ENCODE measurements at regions not wholly inside any gene's neighbourhood (a gene's known extent, or its start where the extent isn't known, plus 50 kb on each side); places are given as distances from the start of the nearest gene placed in this dataset.
A peak's percentile ranks its signal among the peaks of the same experiment; 100 is the strongest.

DNA sequence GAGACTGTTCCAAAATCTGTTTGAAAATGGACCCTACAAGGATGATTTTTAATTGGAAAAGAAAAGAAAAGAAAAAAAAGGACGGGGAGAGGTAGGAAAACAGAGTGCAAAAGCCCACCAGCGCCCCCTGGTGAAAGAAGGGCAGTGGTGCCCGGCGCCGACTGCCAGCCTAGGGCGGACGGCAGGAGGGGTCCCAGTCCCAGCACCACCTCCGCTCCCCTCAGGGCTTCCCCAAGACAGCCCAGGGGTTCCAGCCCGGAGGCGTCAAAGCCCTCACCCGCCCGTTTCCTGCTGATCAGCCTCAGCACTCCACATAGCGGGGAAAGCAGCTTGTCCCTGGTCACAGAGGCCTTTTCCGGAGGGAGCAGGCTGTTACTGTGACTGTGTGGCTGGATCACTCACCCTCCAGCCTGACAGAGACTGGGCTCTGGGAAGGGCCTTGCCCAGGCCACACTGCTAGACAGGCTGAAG lies 213.9 kb downstream of the TFCP2L1 start:
- H3K27ac ChIP-seq = no peak overlapping the region
- H3K27me3 ChIP-seq (ENCODE audit: insufficient read depth, low read depth, severe bottlenecking) = no peaks in the 10 kb centered on the region
- DNase-seq = peak; percentile 72
- H3K4me3 ChIP-seq (ENCODE audit: low read depth, low read length) = no peak overlapping the region
- TF ChIP-seq, protein P1, sequence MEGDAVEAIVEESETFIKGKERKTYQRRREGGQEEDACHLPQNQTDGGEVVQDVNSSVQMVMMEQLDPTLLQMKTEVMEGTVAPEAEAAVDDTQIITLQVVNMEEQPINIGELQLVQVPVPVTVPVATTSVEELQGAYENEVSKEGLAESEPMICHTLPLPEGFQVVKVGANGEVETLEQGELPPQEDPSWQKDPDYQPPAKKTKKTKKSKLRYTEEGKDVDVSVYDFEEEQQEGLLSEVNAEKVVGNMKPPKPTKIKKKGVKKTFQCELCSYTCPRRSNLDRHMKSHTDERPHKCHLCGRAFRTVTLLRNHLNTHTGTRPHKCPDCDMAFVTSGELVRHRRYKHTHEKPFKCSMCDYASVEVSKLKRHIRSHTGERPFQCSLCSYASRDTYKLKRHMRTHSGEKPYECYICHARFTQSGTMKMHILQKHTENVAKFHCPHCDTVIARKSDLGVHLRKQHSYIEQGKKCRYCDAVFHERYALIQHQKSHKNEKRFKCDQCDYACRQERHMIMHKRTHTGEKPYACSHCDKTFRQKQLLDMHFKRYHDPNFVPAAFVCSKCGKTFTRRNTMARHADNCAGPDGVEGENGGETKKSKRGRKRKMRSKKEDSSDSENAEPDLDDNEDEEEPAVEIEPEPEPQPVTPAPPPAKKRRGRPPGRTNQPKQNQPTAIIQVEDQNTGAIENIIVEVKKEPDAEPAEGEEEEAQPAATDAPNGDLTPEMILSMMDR (IDR thresholded peaks at IDR 0.05; ENCODE audit: low read depth, low read length) = peak; percentile 89
- no peaks in the 10 kb centered on the region for H3K9me3 ChIP-seq (ENCODE audit: severe bottlenecking)
- H3K36me3 ChIP-seq = no peaks in the 10 kb centered on the region

DNA sequence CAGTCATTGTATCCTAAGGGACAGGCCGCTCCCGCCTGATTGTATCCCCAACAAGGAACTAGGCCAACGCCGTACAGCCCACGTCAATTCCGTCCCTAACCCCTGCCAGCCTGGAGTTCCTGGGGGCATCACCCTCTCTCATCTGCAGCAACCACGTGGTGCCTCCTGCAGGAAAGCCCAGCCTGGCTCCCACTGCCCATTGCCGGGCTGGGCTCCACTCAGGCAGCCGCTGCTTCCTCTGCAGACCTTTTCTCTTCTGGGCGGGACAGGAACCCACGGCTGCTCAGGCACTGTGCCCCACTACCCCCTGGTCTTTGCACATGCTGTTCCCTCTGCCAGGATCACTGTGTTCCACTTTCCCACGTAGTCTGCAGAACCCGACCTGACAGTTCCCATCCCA lies 212.2 kb downstream of the TFCP2L1 start:
- Histone ChIP-seq H3K36me3 (no peaks in the 10 kb centered on the region), H3K4me3 (ENCODE audit: low read depth, low read length) (no peak overlapping the region), H3K27me3 (ENCODE audit: insufficient read depth, low read depth, severe bottlenecking) (no peaks in the 10 kb centered on the region), H3K27ac (no peak overlapping the region), H3K9me3 (ENCODE audit: severe bottlenecking) (no peaks in the 10 kb centered on the region)
- DNase-seq = no peak
- TF ChIP-seq, protein P1 (IDR thresholded peaks at IDR 0.05; ENCODE audit: low read depth, low read length) = no peak

DNA sequence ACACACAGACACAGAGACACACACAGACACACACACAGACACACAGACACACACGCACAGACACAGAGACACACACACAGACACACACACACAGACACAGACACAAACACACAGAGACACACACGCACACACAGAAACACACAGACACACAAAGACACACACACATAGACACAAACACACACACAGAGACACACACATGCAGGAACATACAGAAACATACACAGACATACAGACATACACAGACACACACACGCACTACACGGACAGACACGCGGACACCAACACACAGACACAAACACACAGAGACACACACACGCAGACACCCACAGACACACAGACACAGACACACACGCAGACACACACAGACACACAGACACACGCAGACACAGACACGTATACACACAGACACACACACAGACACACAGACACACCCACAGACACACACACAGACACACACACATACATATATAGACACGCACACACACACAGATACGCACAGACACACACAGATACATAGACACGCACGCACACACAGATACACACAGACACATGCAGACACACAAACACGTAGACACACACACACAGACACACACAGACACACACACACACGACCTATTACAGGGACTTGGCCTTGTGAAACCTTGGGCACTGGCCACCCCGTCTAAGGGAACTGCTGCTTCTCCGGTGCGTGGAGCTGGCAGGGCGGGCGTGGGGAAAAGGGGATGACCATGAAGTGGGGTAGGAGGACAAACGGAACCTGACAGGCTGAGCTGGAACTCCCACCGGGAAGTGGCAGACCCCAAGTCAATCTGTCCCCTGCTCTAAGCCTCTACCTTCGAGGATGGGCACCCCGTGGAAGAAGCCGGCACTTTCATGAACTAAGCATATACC lies 211.4 kb downstream of the TFCP2L1 start:
- no peaks in the 10 kb centered on the region for H3K27me3 ChIP-seq (ENCODE audit: insufficient read depth, low read depth, severe bottlenecking)
- TF ChIP-seq, protein P1 (IDR thresholded peaks at IDR 0.05; ENCODE audit: low read depth, low read length) = no peak
- no peaks in the 10 kb centered on the region for H3K36me3 ChIP-seq
- H3K27ac ChIP-seq = no peak overlapping the region
- no peak for DNase-seq
- no peak overlapping the region for H3K4me3 ChIP-seq (ENCODE audit: low read depth, low read length)
- H3K9me3 ChIP-seq (ENCODE audit: severe bottlenecking) = no peaks in the 10 kb centered on the region

DNA sequence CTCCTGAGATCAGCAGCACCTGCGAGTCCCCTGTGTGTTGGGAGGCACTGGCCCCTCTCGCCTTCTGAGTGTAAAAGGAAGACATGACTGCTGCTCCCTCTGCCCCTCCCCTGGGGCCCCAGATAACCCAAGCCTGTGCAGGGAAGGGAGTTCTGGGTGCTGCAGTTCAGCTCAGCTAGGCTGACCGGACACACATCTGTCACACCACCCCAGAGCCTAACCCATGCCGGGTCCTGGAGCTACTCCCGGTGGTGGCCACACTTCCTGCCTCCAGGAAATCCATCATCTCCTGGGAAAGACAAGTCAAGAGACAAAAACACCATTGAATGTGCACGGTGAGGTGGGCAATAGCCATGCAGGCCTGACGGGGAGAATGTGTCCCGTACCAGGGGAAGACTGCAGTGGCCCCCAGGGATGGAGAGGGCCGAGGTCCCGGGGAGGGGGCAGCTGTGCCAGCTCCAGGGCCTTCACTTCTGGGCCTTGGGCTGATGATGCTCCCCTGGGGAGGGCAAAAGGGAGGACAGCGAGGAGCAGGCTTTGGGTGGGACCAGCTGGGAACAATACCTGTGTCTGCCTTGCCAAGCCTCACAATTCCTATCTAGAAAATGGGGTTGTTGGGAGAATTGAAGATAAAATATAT lies 210.6 kb downstream of the TFCP2L1 start:
- H3K4me3 ChIP-seq (ENCODE audit: low read depth, low read length) = peak overlapping the region; percentile 39; the same call in 1 of the 2 replicates
- TF ChIP-seq, protein P1 (IDR thresholded peaks at IDR 0.05; ENCODE audit: low read depth, low read length) = no peak
- no peaks in the 10 kb centered on the region for H3K9me3 ChIP-seq (ENCODE audit: severe bottlenecking)
- peak; percentile 49 for DNase-seq
- H3K36me3 ChIP-seq = no peaks in the 10 kb centered on the region
- no peaks in the 10 kb centered on the region for H3K27me3 ChIP-seq (ENCODE audit: insufficient read depth, low read depth, severe bottlenecking)
- no peak overlapping the region for H3K27ac ChIP-seq

DNA sequence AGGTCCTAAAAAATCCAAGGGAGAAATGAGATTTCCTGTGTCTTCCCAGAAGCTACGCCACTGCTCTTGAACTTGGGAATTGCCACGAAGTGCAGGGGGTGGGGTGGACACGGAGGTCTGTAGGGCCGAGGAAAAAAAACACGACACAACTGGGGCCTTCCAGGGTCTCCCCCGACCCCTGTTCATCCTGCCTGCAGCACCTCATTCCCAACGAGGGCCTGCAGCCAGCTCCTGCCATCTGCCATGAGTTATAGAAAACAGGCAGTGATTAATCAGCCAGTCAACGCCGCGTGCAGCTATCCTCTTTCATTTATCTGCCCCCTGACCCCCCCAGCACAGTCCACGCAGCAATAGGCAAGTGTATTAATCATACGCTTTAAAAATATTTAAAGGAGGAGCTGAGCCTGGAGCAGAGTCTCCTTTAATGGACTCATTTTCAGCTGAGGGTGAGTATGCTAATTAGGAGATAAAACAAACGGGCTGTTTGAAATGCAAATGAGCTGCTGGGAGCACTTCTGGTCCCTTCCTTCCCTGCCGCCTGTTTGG lies 209.9 kb downstream of the TFCP2L1 start:
- Histone ChIP-seq H3K4me3 (ENCODE audit: low read depth, low read length) (peak overlapping the region; percentile 39), H3K27me3 (ENCODE audit: insufficient read depth, low read depth, severe bottlenecking) (no peaks in the 10 kb centered on the region), H3K27ac (peak overlapping the region; percentile 30), H3K36me3 (no peaks in the 10 kb centered on the region), H3K9me3 (ENCODE audit: severe bottlenecking) (no peaks in the 10 kb centered on the region)
- TF ChIP-seq, protein P1 (IDR thresholded peaks at IDR 0.05; ENCODE audit: low read depth, low read length) = no peak
- peak; percentile 82 for DNase-seq
